K562 (cell line): ENCODE measurements at regions not wholly inside any gene's neighbourhood (a gene's known extent, or its start where the extent isn't known, plus 50 kb on each side); places are given as distances from the start of the nearest gene placed in this dataset.

Experiments used
- ATAC-seq: fragments of 200-7000 bp; cut with Tn5 transposase; 3 replicates; pipeline ENCODE4 v1.9.1; 2020; ENCODE audit warnings: moderate library complexity
- BruUV-seq: library from RNA; stranded (reverse); fragments of 400-500 nt; replicated peaks from 2 replicates; lab custom pipeline; 2021; lab: Mats Ljungman, UMichigan
- CTCF ChIA-PET: fragments of 300-600 bp; formaldehyde crosslinking; extraction: SDS; loops from one replicate; lab custom pipeline; 2021; ENCODE audit warnings: low intra/inter-chr PET ratio; lab: Yijun Ruan, JAX
- POLR2A ChIA-PET: fragments of 300-600, 350-650 bp; sonication (Branson Sonifier 250); formaldehyde crosslinking; extraction: SDS; loops from one replicate; lab custom pipeline; 2021; ENCODE audit warnings: antibody characterized with exemption, inconsistent platforms; lab: Yijun Ruan, JAX
- DNase-seq, 4 experiments: peaks; one replicate each; pipeline versions ENCODE4 v3.0.0 to v3.0.0-alpha.2; 2011 to 2018; ENCODE audit warnings: low spot score in 3 of 4, mixed read lengths in 3 of 4; ENCODE audit errors: extremely low read depth in 1 of 4
- FAIRE-seq: peaks from 2 replicates; lab custom pipeline; 2011; peaks lifted over from hg19 to GRCh38; lab: Jason Lieb, UNC
- H2AFZ ChIP-seq: 2 replicates; pipeline ENCODE4 v1.6.0; 2011; ENCODE audit warnings: low read depth, low read length, control low read depth, inconsistent platforms
- H3K27ac ChIP-seq: fragments of 200-600 bp; 3 replicates; pipeline ENCODE4 v1.8.0; 2011; ENCODE audit warnings: low read depth, mild to moderate bottlenecking, control low read depth, inconsistent platforms, low read length, moderate library complexity, mixed read lengths; ENCODE audit errors: extremely low read depth
- H3K27me3 ChIP-seq, 2 experiments: fragments of 300-600 bp in 1 of 2; 2 replicates in 1 of 2; 3 replicates in 1 of 2; pipeline versions ENCODE4 v1.6.0 to v1.8.0; 2011; ENCODE audit warnings: inconsistent platforms in 2 of 2, low read length in 2 of 2, mild to moderate bottlenecking in 1 of 2, mixed read lengths in 1 of 2, moderate library complexity in 1 of 2; ENCODE audit not compliant: control insufficient read depth in 2 of 2, insufficient read depth in 2 of 2
- H3K36me3 ChIP-seq: fragments of 300-600 bp; 3 replicates; pipeline ENCODE4 v1.8.0; 2011; ENCODE audit warnings: mild to moderate bottlenecking, low read length, inconsistent platforms; ENCODE audit not compliant: control insufficient read depth, insufficient read depth
- H3K4me1 ChIP-seq, 2 experiments: fragments of 200-600 bp in 1 of 2; replicated peaks in 1 of 2; 2 replicates in 1 of 2; 3 replicates in 1 of 2; pipeline versions ENCODE4 v1.5.1 to v1.8.0; 2011; ENCODE audit warnings: inconsistent platforms in 2 of 2, low read length in 2 of 2, mild to moderate bottlenecking in 1 of 2, mixed read lengths in 1 of 2, moderate library complexity in 1 of 2; ENCODE audit not compliant: control insufficient read depth in 2 of 2, insufficient read depth in 2 of 2
- H3K4me2 ChIP-seq: 2 replicates; pipeline ENCODE4 v1.6.1; 2011; ENCODE audit warnings: low read length, control low read depth, inconsistent platforms, mixed read lengths; ENCODE audit not compliant: insufficient read depth
- H3K4me3 ChIP-seq: fragments of 200-600 bp; sonication (generic), shearing (Covaris generic); 2 replicates; pipeline ENCODE4 v1.5.1; 2016; ENCODE audit warnings: control low read depth, inconsistent platforms
- H3K79me2 ChIP-seq: fragments of 200-600 bp; 3 replicates; pipeline ENCODE4 v1.8.0; 2011; ENCODE audit warnings: low read length, inconsistent platforms; ENCODE audit not compliant: control insufficient read depth, insufficient read depth
- H3K9ac ChIP-seq, 2 experiments: 2 replicates each; pipeline versions ENCODE4 v1.6.0 to v1.6.1; 2011; ENCODE audit warnings: low read depth in 2 of 2, low read length in 2 of 2, control low read depth in 1 of 2, inconsistent platforms in 1 of 2, mild to moderate bottlenecking in 1 of 2, mixed read lengths in 1 of 2; ENCODE audit not compliant: insufficient read depth in 1 of 2
- H3K9me1 ChIP-seq: one replicate; pipeline ENCODE4 v1.6.0; 2011; ENCODE audit warnings: inconsistent platforms, mild to moderate bottlenecking, low read length, moderate library complexity; ENCODE audit not compliant: control insufficient read depth, insufficient read depth
- H3K9me3 ChIP-seq: replicated peaks from 2 replicates; pipeline ENCODE4 v1.5.1; 2011; ENCODE audit warnings: low read depth, low read length, inconsistent platforms; ENCODE audit not compliant: control insufficient read depth, insufficient read depth
- H4K20me1 ChIP-seq: replicated peaks from 2 replicates; pipeline ENCODE4 v1.6.1; 2011; ENCODE audit warnings: low read length, inconsistent platforms, mixed read lengths; ENCODE audit not compliant: control insufficient read depth, insufficient read depth
- C11orf30 ChIP-seq: fragments of 450-650 bp; IDR thresholded peaks from 2 replicates; pipeline ENCODE4 v1.6.1; 2016; ENCODE audit warnings: low read depth, mild to moderate bottlenecking
- CEBPG ChIP-seq, 3 experiments: fragments of 200-800 bp in 1 of 3; sonication (Bioruptor generic) in 1 of 3; sonication (generic) in 1 of 3; formaldehyde crosslinking in 1 of 3; IDR thresholded peaks in 2 of 3; conservative IDR thresholded peaks in 1 of 3; 2 replicates each; pipeline versions ENCODE4 v1.6.1 to v1.8.0; 2016 to 2022; ENCODE audit warnings: missing compliant biosample characterization in 2 of 3, missing genetic modification characterization in 2 of 3, mild to moderate bottlenecking in 1 of 3, missing genetic modification reagents in 1 of 3
- HDAC2 ChIP-seq: fragments of 450-650 bp; IDR thresholded peaks from 2 replicates; pipeline ENCODE4 v1.6.1; 2016; ENCODE audit warnings: mild to moderate bottlenecking
- MAFF ChIP-seq: IDR thresholded peaks from 2 replicates; pipeline ENCODE4 v1.6.1; 2012; ENCODE audit warnings: low read length, improper control_type of control experiment
- MAFG ChIP-seq: fragments of 450-650 bp; conservative IDR thresholded peaks from 2 replicates; pipeline ENCODE4 v1.6.1; 2016; ENCODE audit warnings: missing genetic modification characterization, missing compliant biosample characterization
- MAFK ChIP-seq: IDR thresholded peaks from 2 replicates; pipeline ENCODE4 v1.6.1; 2011; ENCODE audit warnings: low read length, improper control_type of control experiment
- NEUROD1 ChIP-seq: fragments of 150-350 bp; IDR thresholded peaks from 2 replicates; pipeline ENCODE4 v1.6.1; 2014; ENCODE audit warnings: borderline replicate concordance, low read length, low read depth; ENCODE audit not compliant: partially characterized antibody
- NFE2 ChIP-seq: IDR thresholded peaks from 2 replicates; pipeline ENCODE4 v1.6.1; 2014; ENCODE audit warnings: antibody characterized with exemption, low read depth
- PURB ChIP-seq: sonication (generic); formaldehyde crosslinking; IDR thresholded peaks from 2 replicates; pipeline ENCODE4 v1.9.0; 2021; ENCODE audit warnings: low read depth, mild to moderate bottlenecking, missing genetic modification reagents
- ZNF316 ChIP-seq: fragments of 450-650 bp; IDR thresholded peaks from 2 replicates; pipeline ENCODE4 v1.6.1; 2016
- WGBS: fragments of 100-300 bp; shearing (Covaris generic); methylation state at CpG from one replicate; pipeline ENCODE4 v1.1.6; 2016; ENCODE audit warnings: low coverage, mixed read lengths; ENCODE audit not compliant: insufficient coverage; ENCODE audit errors: missing lambda C conversion rate; 5-methylcytosine and 5-hydroxymethylcytosine counted together
- in situ Hi-C: fragments of 300-500 bp; cut with MboI; formaldehyde crosslinking; loops from 4 replicates; pipeline ENCODE4 v1.15.0; 2018; ENCODE audit warnings: inconsistent platforms, mixed read lengths
- intact Hi-C: fragments of 100-400 bp; cut with micrococcal nuclease; formaldehyde crosslinking; loops from 2 replicates; pipeline ENCODE4 v1.14.2; 2022
- TF ChIP-seq, protein P1 (sequence below), 2 experiments: fragments of 450-650 bp; IDR thresholded peaks; 2 replicates each; pipeline ENCODE4 v1.6.1; 2016

DNA sequence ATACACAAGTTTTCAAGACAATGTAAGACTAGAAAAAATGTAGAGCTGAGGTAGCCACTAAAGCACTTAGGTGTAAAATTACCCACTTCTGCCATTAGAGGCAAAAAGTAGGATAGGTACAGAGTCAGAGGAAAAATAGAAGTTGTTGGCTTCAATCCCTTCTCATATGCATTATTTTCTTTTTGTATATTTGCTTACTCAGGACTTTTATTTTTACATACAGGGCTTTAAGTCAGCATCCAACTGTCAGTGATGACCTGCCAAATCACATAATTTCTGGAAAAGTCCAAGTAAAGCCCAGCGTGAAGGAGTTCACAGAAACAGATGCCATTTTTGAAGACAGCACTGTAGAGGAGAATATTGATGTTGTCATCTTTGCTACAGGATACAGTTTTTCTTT lies 211.0 kb upstream of the POGK start:
- ChIA-PET CTCF (no interaction called here), POLR2A (interaction anchor here (0.5 to 1.5 kb wide), 3 partner anchors 9 to 241 kb away, joined by 3 to 4 read pairs (median 4); no protein-coding TSS in a partner anchor)
- H3K4me2 ChIP-seq: no peak overlapping the region
- no TSS peak for BruUV-seq
- no peak overlapping the region for H3K4me3 ChIP-seq
- no peak overlapping the region for H3K27ac ChIP-seq
- ATAC-seq (no peak), FAIRE-seq (no peak), DNase-seq (no peak)
- no peaks in the 10 kb centered on the region for H3K9me3 ChIP-seq
- H3K27me3 ChIP-seq: no peaks in the 10 kb centered on the region
- TF ChIP-seq, protein P1, sequence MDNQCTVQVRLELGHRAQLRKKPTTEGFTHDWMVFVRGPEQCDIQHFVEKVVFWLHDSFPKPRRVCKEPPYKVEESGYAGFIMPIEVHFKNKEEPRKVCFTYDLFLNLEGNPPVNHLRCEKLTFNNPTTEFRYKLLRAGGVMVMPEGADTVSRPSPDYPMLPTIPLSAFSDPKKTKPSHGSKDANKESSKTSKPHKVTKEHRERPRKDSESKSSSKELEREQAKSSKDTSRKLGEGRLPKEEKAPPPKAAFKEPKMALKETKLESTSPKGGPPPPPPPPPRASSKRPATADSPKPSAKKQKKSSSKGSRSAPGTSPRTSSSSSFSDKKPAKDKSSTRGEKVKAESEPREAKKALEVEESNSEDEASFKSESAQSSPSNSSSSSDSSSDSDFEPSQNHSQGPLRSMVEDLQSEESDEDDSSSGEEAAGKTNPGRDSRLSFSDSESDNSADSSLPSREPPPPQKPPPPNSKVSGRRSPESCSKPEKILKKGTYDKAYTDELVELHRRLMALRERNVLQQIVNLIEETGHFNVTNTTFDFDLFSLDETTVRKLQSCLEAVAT (IDR thresholded peaks at IDR 0.05): no peak
- TF ChIP-seq MAFF (peak; percentile 65), MAFG (peak; percentile 75), NFE2 (no peak), NEUROD1 (no peak), C11orf30 (peak; percentile 72), PURB (CRISPR knock-in tag) (no peak), HDAC2 (no peak), ZNF316 (peak; percentile 88), CEBPG (CRISPR knock-in tag; IDR thresholded peaks at IDR 0.05) (no peak), CEBPG (tag; conservative IDR thresholded peaks at IDR 0.05 in 1 of 2, IDR thresholded peaks at IDR 0.05 in 1 of 2) (no peak), MAFK (peak; percentile 70)
- in situ Hi-C loops (no loop called here), intact Hi-C loops (no loop called here)
- 0 out of 5 replicates have a peak, but pooled peaks cover 0 to 4% of the 10 kb centered on the region in 2 experiments for H3K4me1 ChIP-seq
- H3K9me1 ChIP-seq: no peaks in the 10 kb centered on the region
- H3K79me2 ChIP-seq: no peaks in the 10 kb centered on the region
- H4K20me1 ChIP-seq: no peaks in the 10 kb centered on the region
- no peak overlapping the region for H3K9ac ChIP-seq
- H2AFZ ChIP-seq: no peak overlapping the region
- H3K36me3 ChIP-seq: no peaks in the 10 kb centered on the region
- WGBS: 53% methylated on average over 1 of the region's 1 CpG
